ENCODE measurements at regions not wholly inside any gene's neighbourhood (a gene's known extent, or its start where the extent isn't known, plus 50 kb on each side); places are given as distances from the start of the nearest gene placed in this dataset.

- no peak for DNase-seq (ENCODE audit: low read depth)
These were observed 72.6 kb upstream of the DOK6 start for GRCh38 chr18:69328086-69328485.

- no peak for DNase-seq (ENCODE audit: low read depth)
These were observed 70.2 kb upstream of the DOK6 start for GRCh38 chr18:69330385-69331005.

GRCh38 chr18:69349912-69350597 lies 50.6 kb upstream of the DOK6 start:
- DNase-seq (ENCODE audit: low read depth) = no peak

All from HT1080 (cell line).